Lower leg skin (tissue), 3 donors: ENCODE measurements at regions not wholly inside any gene's neighbourhood (a gene's known extent, or its start where the extent isn't known, plus 50 kb on each side); places are given as distances from the start of the nearest gene placed in this dataset.

Experiments used
- POLR2A ChIP-seq, 2 donors: fragments of 450-650 bp; IDR thresholded peaks; one replicate each; pipeline ENCODE4 v1.6.1; 2016 to 2017; ENCODE audit warnings: antibody characterized with exemption in 2 of 2, mild to moderate bottlenecking in 1 of 2, moderate library complexity in 1 of 2
- TF ChIP-seq, protein P1 (sequence below), 3 donors: fragments of 450-650 bp; IDR thresholded peaks; one replicate each; pipeline ENCODE4 v1.5.1; 2016; ENCODE audit warnings: antibody characterized with exemption in 3 of 3, mild to moderate bottlenecking in 3 of 3, moderate library complexity in 2 of 3

DNA sequence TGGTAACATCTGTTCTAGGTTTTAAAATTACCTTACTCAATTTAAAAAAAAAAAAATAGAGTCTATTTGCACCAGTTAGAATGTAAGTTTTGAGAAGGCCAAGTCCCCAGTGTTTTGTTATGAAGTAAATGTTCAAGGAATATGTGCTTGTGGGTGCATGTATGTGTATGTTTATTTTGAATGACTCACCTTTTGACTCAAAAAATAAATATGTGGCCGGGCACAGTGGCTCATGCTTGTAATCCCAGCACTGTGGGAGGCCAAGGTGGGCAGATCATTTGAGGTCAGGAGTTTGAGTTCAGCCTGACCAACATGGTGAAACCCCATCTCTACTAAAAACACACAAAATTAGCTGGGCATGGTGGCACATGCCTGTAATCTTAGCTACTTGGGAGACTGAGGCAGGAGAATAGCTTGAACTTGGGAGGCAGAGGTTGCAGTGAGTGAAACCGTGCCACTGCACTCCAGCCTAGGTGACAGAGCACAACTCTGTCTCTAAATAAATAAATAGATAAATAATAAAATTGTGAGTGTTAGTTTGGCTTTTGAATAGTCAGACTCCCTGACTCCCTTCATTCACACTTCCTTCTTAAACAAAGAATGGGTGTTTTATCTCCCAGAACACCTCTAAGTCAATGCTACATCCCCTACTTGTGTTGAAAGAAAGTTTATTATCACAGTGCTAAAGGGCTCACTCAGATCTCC lies 511.3 kb upstream of the PCDH7 start:
- TF ChIP-seq, protein P1, sequence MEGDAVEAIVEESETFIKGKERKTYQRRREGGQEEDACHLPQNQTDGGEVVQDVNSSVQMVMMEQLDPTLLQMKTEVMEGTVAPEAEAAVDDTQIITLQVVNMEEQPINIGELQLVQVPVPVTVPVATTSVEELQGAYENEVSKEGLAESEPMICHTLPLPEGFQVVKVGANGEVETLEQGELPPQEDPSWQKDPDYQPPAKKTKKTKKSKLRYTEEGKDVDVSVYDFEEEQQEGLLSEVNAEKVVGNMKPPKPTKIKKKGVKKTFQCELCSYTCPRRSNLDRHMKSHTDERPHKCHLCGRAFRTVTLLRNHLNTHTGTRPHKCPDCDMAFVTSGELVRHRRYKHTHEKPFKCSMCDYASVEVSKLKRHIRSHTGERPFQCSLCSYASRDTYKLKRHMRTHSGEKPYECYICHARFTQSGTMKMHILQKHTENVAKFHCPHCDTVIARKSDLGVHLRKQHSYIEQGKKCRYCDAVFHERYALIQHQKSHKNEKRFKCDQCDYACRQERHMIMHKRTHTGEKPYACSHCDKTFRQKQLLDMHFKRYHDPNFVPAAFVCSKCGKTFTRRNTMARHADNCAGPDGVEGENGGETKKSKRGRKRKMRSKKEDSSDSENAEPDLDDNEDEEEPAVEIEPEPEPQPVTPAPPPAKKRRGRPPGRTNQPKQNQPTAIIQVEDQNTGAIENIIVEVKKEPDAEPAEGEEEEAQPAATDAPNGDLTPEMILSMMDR (IDR thresholded peaks at IDR 0.05): no peak
- TF ChIP-seq POLR2A (IDR thresholded peaks at IDR 0.05): no peak
